B cell (primary cell): ENCODE measurements at regions not wholly inside any gene's neighbourhood (a gene's known extent, or its start where the extent isn't known, plus 50 kb on each side); places are given as distances from the start of the nearest gene placed in this dataset.

Experiments
- EZH2 ChIP-seq: IDR thresholded peaks from 2 replicates; pipeline ENCODE4 v1.6.1; 2012; ENCODE audit warnings: borderline replicate concordance, low read depth, mild to moderate bottlenecking, moderate library complexity, low read length; ENCODE audit not compliant: insufficient read depth, poor library complexity, severe bottlenecking
- TF ChIP-seq, protein P1 (sequence below): fragments of 200-600 bp; IDR thresholded peaks from one replicate; pipeline ENCODE4 v1.8.0; 2022; ENCODE audit warnings: antibody characterized with exemption, mild to moderate bottlenecking

DNA sequence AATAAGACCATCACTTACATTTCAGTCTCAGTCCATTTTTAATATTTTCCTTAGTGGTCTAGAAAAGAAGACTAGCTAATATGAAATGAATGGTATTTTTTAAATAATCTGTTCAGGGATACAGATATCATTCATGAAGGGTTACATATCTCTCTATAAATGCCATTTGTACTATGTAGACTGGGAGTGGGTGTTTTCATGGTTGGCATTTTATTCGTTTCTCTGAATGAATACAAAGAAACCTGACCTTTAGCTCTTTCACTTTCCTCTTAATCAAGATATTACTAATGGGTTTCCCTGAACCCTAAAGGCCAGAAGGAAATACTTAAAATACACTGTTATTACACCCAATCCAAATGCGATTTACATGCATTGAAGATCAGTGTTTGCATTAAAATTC, 788.9 kb downstream of the TBC1D32 start:
- no peak for TF ChIP-seq EZH2
- TF ChIP-seq, protein P1, sequence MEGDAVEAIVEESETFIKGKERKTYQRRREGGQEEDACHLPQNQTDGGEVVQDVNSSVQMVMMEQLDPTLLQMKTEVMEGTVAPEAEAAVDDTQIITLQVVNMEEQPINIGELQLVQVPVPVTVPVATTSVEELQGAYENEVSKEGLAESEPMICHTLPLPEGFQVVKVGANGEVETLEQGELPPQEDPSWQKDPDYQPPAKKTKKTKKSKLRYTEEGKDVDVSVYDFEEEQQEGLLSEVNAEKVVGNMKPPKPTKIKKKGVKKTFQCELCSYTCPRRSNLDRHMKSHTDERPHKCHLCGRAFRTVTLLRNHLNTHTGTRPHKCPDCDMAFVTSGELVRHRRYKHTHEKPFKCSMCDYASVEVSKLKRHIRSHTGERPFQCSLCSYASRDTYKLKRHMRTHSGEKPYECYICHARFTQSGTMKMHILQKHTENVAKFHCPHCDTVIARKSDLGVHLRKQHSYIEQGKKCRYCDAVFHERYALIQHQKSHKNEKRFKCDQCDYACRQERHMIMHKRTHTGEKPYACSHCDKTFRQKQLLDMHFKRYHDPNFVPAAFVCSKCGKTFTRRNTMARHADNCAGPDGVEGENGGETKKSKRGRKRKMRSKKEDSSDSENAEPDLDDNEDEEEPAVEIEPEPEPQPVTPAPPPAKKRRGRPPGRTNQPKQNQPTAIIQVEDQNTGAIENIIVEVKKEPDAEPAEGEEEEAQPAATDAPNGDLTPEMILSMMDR, result no peak
